ENCODE measurements at regions not wholly inside any gene's neighbourhood (a gene's known extent, or its start where the extent isn't known, plus 50 kb on each side); places are given as distances from the start of the nearest gene placed in this dataset.
"Not testable (repeated sequence)": the region's sequence is repeated elsewhere in the genome, so short reads cannot be mapped to it uniquely, and the experiment has no call there.

- intact Hi-C loops (cut with DNase I) = no loop called here
- H3K9me3 ChIP-seq = no peaks in the 10 kb centered on the region
- no peak overlapping the region for H3K27ac ChIP-seq
- TF ChIP-seq, protein P1, sequence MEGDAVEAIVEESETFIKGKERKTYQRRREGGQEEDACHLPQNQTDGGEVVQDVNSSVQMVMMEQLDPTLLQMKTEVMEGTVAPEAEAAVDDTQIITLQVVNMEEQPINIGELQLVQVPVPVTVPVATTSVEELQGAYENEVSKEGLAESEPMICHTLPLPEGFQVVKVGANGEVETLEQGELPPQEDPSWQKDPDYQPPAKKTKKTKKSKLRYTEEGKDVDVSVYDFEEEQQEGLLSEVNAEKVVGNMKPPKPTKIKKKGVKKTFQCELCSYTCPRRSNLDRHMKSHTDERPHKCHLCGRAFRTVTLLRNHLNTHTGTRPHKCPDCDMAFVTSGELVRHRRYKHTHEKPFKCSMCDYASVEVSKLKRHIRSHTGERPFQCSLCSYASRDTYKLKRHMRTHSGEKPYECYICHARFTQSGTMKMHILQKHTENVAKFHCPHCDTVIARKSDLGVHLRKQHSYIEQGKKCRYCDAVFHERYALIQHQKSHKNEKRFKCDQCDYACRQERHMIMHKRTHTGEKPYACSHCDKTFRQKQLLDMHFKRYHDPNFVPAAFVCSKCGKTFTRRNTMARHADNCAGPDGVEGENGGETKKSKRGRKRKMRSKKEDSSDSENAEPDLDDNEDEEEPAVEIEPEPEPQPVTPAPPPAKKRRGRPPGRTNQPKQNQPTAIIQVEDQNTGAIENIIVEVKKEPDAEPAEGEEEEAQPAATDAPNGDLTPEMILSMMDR (IDR thresholded peaks at IDR 0.05) = no peak
- H3K4me1 ChIP-seq = no peaks in the 10 kb centered on the region
- ATAC-seq = no peak
- no peaks in the 10 kb centered on the region for H3K36me3 ChIP-seq
- peaks cover 29% of the 10 kb centered on the region for H3K27me3 ChIP-seq (ENCODE audit: low read depth)
- H3K4me3 ChIP-seq = no peak overlapping the region
- DNase-seq = no peak
These were observed 124.5 kb upstream of the SYT13 start for GRCh38 chr11:45410391-45411227.

DNA sequence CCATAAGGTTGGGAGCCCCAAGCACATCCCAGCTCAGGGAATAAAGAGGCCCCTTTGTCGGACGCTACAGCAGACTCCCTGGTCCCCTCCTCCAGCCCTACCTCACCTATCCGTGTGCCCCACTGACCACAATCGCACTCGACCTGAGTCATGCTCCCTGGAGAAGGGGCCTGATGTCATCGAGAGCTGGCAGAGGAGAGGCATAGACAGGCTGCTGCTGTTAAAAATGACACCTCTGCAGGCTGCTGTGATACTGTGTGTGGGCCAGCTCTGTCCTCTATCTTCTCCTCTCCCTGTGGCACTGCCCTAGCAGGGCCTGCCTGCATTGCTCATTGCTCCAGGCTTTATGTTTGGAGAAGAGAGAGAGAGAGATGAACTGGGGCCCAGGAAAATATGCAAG, 123.4 kb upstream of the SYT13 start:
- Histone ChIP-seq H3K27ac (no peak overlapping the region), H3K4me1 (no peaks in the 10 kb centered on the region), H3K36me3 (no peaks in the 10 kb centered on the region), H3K27me3 (ENCODE audit: low read depth) (peaks cover 29% of the 10 kb centered on the region), H3K4me3 (no peak overlapping the region), H3K9me3 (no peaks in the 10 kb centered on the region)
- intact Hi-C loops (cut with DNase I) = no loop called here
- no peak for DNase-seq
- TF ChIP-seq, protein P1 (IDR thresholded peaks at IDR 0.05) = no peak
- ATAC-seq = no peak

GRCh38 chr11:45407226-45407625, 121.1 kb upstream of the SYT13 start:
- H3K36me3 ChIP-seq = no peaks in the 10 kb centered on the region
- TF ChIP-seq, protein P1 (IDR thresholded peaks at IDR 0.05) = no peak
- no peak overlapping the region for H3K27ac ChIP-seq
- H3K9me3 ChIP-seq = no peaks in the 10 kb centered on the region
- H3K4me1 ChIP-seq = no peaks in the 10 kb centered on the region
- intact Hi-C loops (cut with DNase I) = no loop called here
- no peak for DNase-seq
- peaks cover 23% of the 10 kb centered on the region for H3K27me3 ChIP-seq (ENCODE audit: low read depth)
- H3K4me3 ChIP-seq = no peak overlapping the region
- no peak for ATAC-seq

GRCh38 chr11:45405916-45406670, 120.0 kb upstream of the SYT13 start:
- H3K36me3 ChIP-seq = no peaks in the 10 kb centered on the region
- intact Hi-C loops (cut with DNase I) = no loop called here
- DNase-seq = no peak
- H3K27ac ChIP-seq = no peak overlapping the region
- TF ChIP-seq, protein P1 (IDR thresholded peaks at IDR 0.05) = peak; percentile 34
- ATAC-seq = no peak
- H3K4me1 ChIP-seq = no peaks in the 10 kb centered on the region
- H3K27me3 ChIP-seq (ENCODE audit: low read depth) = peaks cover 12% of the 10 kb centered on the region
- H3K9me3 ChIP-seq = no peaks in the 10 kb centered on the region
- H3K4me3 ChIP-seq = no peak overlapping the region

DNA sequence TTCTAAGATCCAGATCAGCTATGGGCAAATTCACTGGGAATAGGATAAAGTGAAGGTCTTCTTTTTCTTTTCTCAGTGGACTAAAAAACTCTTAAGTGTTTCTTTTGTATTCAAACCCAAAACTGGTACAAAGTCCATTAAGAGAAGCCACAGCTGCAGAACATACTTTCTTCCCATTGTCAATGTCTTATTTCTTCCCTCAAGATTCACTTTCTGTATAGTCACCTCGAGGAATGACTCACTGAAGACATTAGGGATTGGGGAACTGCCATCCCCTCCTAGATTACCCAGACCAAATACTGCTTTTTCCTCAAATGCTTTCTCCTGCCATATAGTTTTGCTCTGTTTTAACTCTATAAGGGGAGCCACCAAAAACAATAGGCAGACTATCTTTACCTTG, 117.4 kb upstream of the SYT13 start:
- DNase-seq; intact Hi-C loops (cut with DNase I); ATAC-seq; H3K4me1 ChIP-seq; H3K4me3 ChIP-seq; H3K27me3 ChIP-seq (ENCODE audit: low read depth); H3K36me3 ChIP-seq; H3K27ac ChIP-seq; H3K9me3 ChIP-seq: not testable (repeated sequence)
